GM13976 (cell line): ENCODE measurements at regions not wholly inside any gene's neighbourhood (a gene's known extent, or its start where the extent isn't known, plus 50 kb on each side); places are given as distances from the start of the nearest gene placed in this dataset.

Source experiments
- DNase-seq: peaks from one replicate; pipeline ENCODE4 v3.0.0; 2012; ENCODE audit warnings: low spot score
- CTCF ChIP-seq: IDR thresholded peaks from 2 replicates; pipeline ENCODE4 v1.5.1; 2012; ENCODE audit warnings: borderline replicate concordance, mild to moderate bottlenecking; ENCODE audit not compliant: insufficient read depth; ENCODE audit errors: extremely low read depth, missing control alignments, control extremely low read depth
- in situ Hi-C: fragments of 300-500 bp; cut with MboI; formaldehyde crosslinking; loops from one replicate; pipeline ENCODE4 v1.12.0; 2022; ENCODE audit warnings: low sequenced_read_pairs, mixed read lengths, inconsistent platforms; ENCODE audit not compliant: unreplicated experiment

DNA sequence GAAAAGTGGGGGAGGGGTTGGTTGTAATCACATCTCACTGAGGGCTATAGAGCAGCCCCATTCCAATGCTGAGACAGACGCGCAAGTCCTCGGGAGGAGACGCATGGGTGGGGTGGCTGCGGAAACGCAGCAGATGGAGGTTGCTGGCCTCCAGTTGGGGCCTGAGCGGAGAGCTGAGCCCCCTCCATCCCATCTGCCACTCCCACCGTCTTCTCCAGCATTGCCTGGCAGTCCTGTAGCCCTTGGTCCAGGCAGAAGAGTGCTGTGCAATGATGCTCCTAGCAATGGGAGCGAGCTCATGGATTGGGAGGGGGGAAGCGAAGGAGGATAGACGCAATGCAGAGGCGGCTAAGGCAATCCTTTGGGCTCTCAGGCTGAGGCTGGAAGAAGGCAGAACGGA lies 79.4 kb upstream of the GLRA1 start:
- no peak for TF ChIP-seq CTCF
- no peak for DNase-seq
- in situ Hi-C loops: no loop called here
